Glutamatergic neuron (in vitro differentiated cells): ENCODE measurements at regions not wholly inside any gene's neighbourhood (a gene's known extent, or its start where the extent isn't known, plus 50 kb on each side); places are given as distances from the start of the nearest gene placed in this dataset.
"Not testable (repeated sequence)": the region's sequence is repeated elsewhere in the genome, so short reads cannot be mapped to it uniquely, and the experiment has no call there.

Experiments
- DNase-seq: peaks from one replicate; pipeline ENCODE4 v3.0.0; 2022
- H3K27ac Mint-ChIP-seq: one replicate; pipeline ENCODE4 v1.8.0; 2020; ENCODE audit warnings: mild to moderate bottlenecking, mixed read lengths, inconsistent platforms; ENCODE audit not compliant: unreplicated experiment
- H3K27me3 Mint-ChIP-seq: one replicate; pipeline ENCODE4 v1.8.0; 2020; ENCODE audit warnings: mild to moderate bottlenecking, moderate library complexity, mixed read lengths, inconsistent platforms; ENCODE audit not compliant: unreplicated experiment
- H3K36me3 Mint-ChIP-seq: one replicate; pipeline ENCODE4 v1.8.0; 2020; ENCODE audit warnings: mild to moderate bottlenecking, mixed read lengths, inconsistent platforms; ENCODE audit not compliant: unreplicated experiment
- H3K4me1 Mint-ChIP-seq: one replicate; pipeline ENCODE4 v1.8.0; 2020; ENCODE audit warnings: mild to moderate bottlenecking, low read depth, mixed read lengths, inconsistent platforms; ENCODE audit not compliant: unreplicated experiment
- H3K4me3 Mint-ChIP-seq: one replicate; pipeline ENCODE4 v1.8.0; 2020; ENCODE audit warnings: mild to moderate bottlenecking, mixed read lengths, inconsistent platforms; ENCODE audit not compliant: unreplicated experiment
- H3K9me3 Mint-ChIP-seq: one replicate; pipeline ENCODE4 v1.8.0; 2020; ENCODE audit warnings: mild to moderate bottlenecking, moderate library complexity, mixed read lengths, inconsistent platforms; ENCODE audit not compliant: unreplicated experiment
- CTCF ChIP-seq: fragments of 200-600 bp; sonication (generic); IDR thresholded peaks from one replicate; pipeline ENCODE4 v1.5.0; 2021; ENCODE audit not compliant: partially characterized antibody, unreplicated experiment

- not testable (repeated sequence) for H3K36me3 Mint-ChIP-seq, H3K4me3 Mint-ChIP-seq, H3K4me1 Mint-ChIP-seq, DNase-seq, H3K9me3 Mint-ChIP-seq, H3K27me3 Mint-ChIP-seq, H3K27ac Mint-ChIP-seq
These were observed 98.3 kb upstream of the ZNF195 start for GRCh38 chr11:3476937-3477885.

GRCh38 chr11:3476084-3476936, 97.4 kb upstream of the ZNF195 start:
- not testable (repeated sequence) for H3K27me3 Mint-ChIP-seq, DNase-seq, H3K27ac Mint-ChIP-seq, H3K36me3 Mint-ChIP-seq, H3K4me1 Mint-ChIP-seq, H3K4me3 Mint-ChIP-seq, H3K9me3 Mint-ChIP-seq

GRCh38 chr11:3468963-3469362, 90.0 kb upstream of the ZNF195 start:
- H3K36me3 Mint-ChIP-seq, H3K4me3 Mint-ChIP-seq, DNase-seq, H3K4me1 Mint-ChIP-seq, H3K27ac Mint-ChIP-seq, H3K27me3 Mint-ChIP-seq, H3K9me3 Mint-ChIP-seq: not testable (repeated sequence)

- DNase-seq, H3K27ac Mint-ChIP-seq, H3K9me3 Mint-ChIP-seq, H3K36me3 Mint-ChIP-seq, H3K4me1 Mint-ChIP-seq, H3K4me3 Mint-ChIP-seq, H3K27me3 Mint-ChIP-seq: not testable (repeated sequence)
These were observed 88.7 kb upstream of the ZNF195 start for GRCh38 chr11:3467599-3467998.

- H3K4me3 Mint-ChIP-seq, H3K36me3 Mint-ChIP-seq, H3K27me3 Mint-ChIP-seq, H3K27ac Mint-ChIP-seq, H3K4me1 Mint-ChIP-seq, H3K9me3 Mint-ChIP-seq, DNase-seq: not testable (repeated sequence)
These were observed 76.7 kb upstream of the ZNF195 start for GRCh38 chr11:3455666-3456065.

- not testable (repeated sequence) for H3K9me3 Mint-ChIP-seq, H3K4me1 Mint-ChIP-seq, H3K4me3 Mint-ChIP-seq, H3K27me3 Mint-ChIP-seq, H3K27ac Mint-ChIP-seq, H3K36me3 Mint-ChIP-seq
- peak; percentile 85 for TF ChIP-seq CTCF
- peak; percentile 42 for DNase-seq
These were observed 75.9 kb upstream of the ZNF195 start for GRCh38 chr11:3454844-3455243.

GRCh38 chr11:3453596-3454256, 74.8 kb upstream of the ZNF195 start:
- not testable (repeated sequence) for DNase-seq, H3K27me3 Mint-ChIP-seq, H3K4me1 Mint-ChIP-seq

GRCh38 chr11:3450822-3451221, 71.9 kb upstream of the ZNF195 start:
- not testable (repeated sequence) for H3K9me3 Mint-ChIP-seq, H3K4me1 Mint-ChIP-seq, H3K27me3 Mint-ChIP-seq, DNase-seq, H3K4me3 Mint-ChIP-seq, H3K36me3 Mint-ChIP-seq, H3K27ac Mint-ChIP-seq

More at GRCh38 chr11:3453596-3454256, 74.8 kb upstream of the ZNF195 start:
- H3K27ac Mint-ChIP-seq, H3K4me3 Mint-ChIP-seq, H3K36me3 Mint-ChIP-seq, H3K9me3 Mint-ChIP-seq: not testable (repeated sequence)

GRCh38 chr11:3445535-3445934, 66.6 kb upstream of the ZNF195 start:
- H3K4me3 Mint-ChIP-seq, H3K4me1 Mint-ChIP-seq, H3K36me3 Mint-ChIP-seq, H3K9me3 Mint-ChIP-seq, H3K27me3 Mint-ChIP-seq, H3K27ac Mint-ChIP-seq, DNase-seq: not testable (repeated sequence)

GRCh38 chr11:3444420-3444744, 65.4 kb upstream of the ZNF195 start:
- H3K9me3 Mint-ChIP-seq, H3K27me3 Mint-ChIP-seq, H3K36me3 Mint-ChIP-seq, H3K4me1 Mint-ChIP-seq, H3K4me3 Mint-ChIP-seq, DNase-seq, H3K27ac Mint-ChIP-seq: not testable (repeated sequence)
